ENCODE measurements at regions not wholly inside any gene's neighbourhood (a gene's known extent, or its start where the extent isn't known, plus 50 kb on each side); places are given as distances from the start of the nearest gene placed in this dataset.

GRCh38 chr15:96960711-96961480, 630.4 kb downstream of the NR2F2 start:
- Histone ChIP-seq H3K9me3 (replicated peaks in 1 of 2; ENCODE audit: control insufficient read depth in 2 of 2, insufficient read depth in 1 of 2, low read depth in 1 of 2, low read length in 2 of 2) (no peaks in the 10 kb centered on the region), H2BK12ac (ENCODE audit: low read length) (no peak overlapping the region), H3K4me3 (ENCODE audit: low read length in 2 of 2) (no peak overlapping the region), H2BK15ac (ENCODE audit: low read length) (no peak overlapping the region), H3K23ac (ENCODE audit: low read depth, low read length, poor library complexity) (no peak overlapping the region), H3K4me2 (ENCODE audit: insufficient read depth, low read length, poor library complexity, severe bottlenecking) (no peak overlapping the region), H3K4me1 (ENCODE audit: control insufficient read depth in 2 of 2, insufficient read depth in 1 of 2, low read depth in 1 of 2, low read length in 2 of 2) (peaks cover 2 to 3% of the 10 kb centered on the region in 2 donors), H4K8ac (ENCODE audit: low read depth, low read length) (no peak overlapping the region), H3K27ac (replicated peaks; ENCODE audit: low read length) (no peak overlapping the region), H2BK5ac (ENCODE audit: low read length) (no peak overlapping the region), H3K14ac (ENCODE audit: low read length) (no peak overlapping the region), H3K27me3 (ENCODE audit: control insufficient read depth in 3 of 3, insufficient read depth in 3 of 3, low read depth in 1 of 3, low read length in 3 of 3) (peaks cover 0 to 4% (median 0%) of the 10 kb centered on the region in 3 experiments), H3K9ac (ENCODE audit: low read depth, low read length, poor library complexity) (no peak overlapping the region), H3K18ac (ENCODE audit: low read length) (no peak overlapping the region), H3K79me1 (ENCODE audit: low read depth, low read length) (no peaks in the 10 kb centered on the region), H4K91ac (ENCODE audit: low read depth, low read length, poor library complexity) (no peak overlapping the region), H3K4ac (ENCODE audit: low read length) (no peak overlapping the region), H2AK5ac (ENCODE audit: low read depth, low read length) (no peak overlapping the region), H3K36me3 (replicated peaks in 1 of 2; ENCODE audit: control insufficient read depth in 2 of 2, insufficient read depth in 2 of 2, low read length in 2 of 2) (no peaks in the 10 kb centered on the region), H2BK120ac (ENCODE audit: low read depth, low read length) (no peak overlapping the region), H2AFZ (ENCODE audit: low read length) (no peak overlapping the region)
- no peak for DNase-seq (ENCODE audit: low spot score)
- WGBS, 2 donors (ENCODE audit: extremely low coverage in 2 of 2, insufficient read length in 2 of 2, insufficient replicate concordance in 1 of 2), result no CpG with 5 or more reads among the region's 4 CpGs

DNA sequence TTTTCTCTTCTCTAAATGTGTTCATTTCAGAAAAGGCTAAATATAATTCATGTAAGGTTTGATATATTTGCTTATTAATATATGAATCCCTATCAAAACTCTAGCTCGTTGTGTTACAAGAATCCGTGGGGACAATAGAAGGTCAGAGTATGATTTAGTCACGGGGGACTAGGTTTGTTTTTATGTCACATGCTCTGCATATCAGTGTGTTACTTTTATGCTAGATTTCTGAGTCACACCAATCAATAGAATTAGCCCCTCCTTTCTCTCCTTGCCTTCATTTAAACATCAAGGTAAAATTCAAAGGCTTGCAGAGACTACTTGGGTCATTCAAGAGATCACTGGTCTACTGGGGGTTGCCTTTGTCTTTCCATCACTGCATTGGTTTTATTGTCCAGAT, 636.1 kb downstream of the NR2F2 start:
- no peak for DNase-seq (ENCODE audit: low spot score)
- Histone ChIP-seq H2BK12ac (ENCODE audit: low read length) (no peak overlapping the region), H4K91ac (ENCODE audit: low read depth, low read length, poor library complexity) (no peak overlapping the region), H4K8ac (ENCODE audit: low read depth, low read length) (no peak overlapping the region), H3K9me3 (replicated peaks in 1 of 2; ENCODE audit: control insufficient read depth in 2 of 2, insufficient read depth in 1 of 2, low read depth in 1 of 2, low read length in 2 of 2) (no peaks in the 10 kb centered on the region), H3K4ac (ENCODE audit: low read length) (no peak overlapping the region), H3K36me3 (replicated peaks in 1 of 2; ENCODE audit: control insufficient read depth in 2 of 2, insufficient read depth in 2 of 2, low read length in 2 of 2) (no peaks in the 10 kb centered on the region), H3K23ac (ENCODE audit: low read depth, low read length, poor library complexity) (no peak overlapping the region), H3K27me3 (ENCODE audit: control insufficient read depth in 3 of 3, insufficient read depth in 3 of 3, low read depth in 1 of 3, low read length in 3 of 3) (no peaks in the 10 kb centered on the region), H2AFZ (ENCODE audit: low read length) (no peak overlapping the region), H3K27ac (replicated peaks; ENCODE audit: low read length) (no peak overlapping the region), H2AK5ac (ENCODE audit: low read depth, low read length) (no peak overlapping the region), H3K18ac (ENCODE audit: low read length) (no peak overlapping the region), H3K4me3 (ENCODE audit: low read length in 2 of 2) (no peak overlapping the region), H2BK5ac (ENCODE audit: low read length) (no peak overlapping the region), H3K79me1 (ENCODE audit: low read depth, low read length) (no peaks in the 10 kb centered on the region), H2BK120ac (ENCODE audit: low read depth, low read length) (no peak overlapping the region), H2BK15ac (ENCODE audit: low read length) (no peak overlapping the region), H3K14ac (ENCODE audit: low read length) (no peak overlapping the region), H3K9ac (ENCODE audit: low read depth, low read length, poor library complexity) (no peak overlapping the region), H3K4me2 (ENCODE audit: insufficient read depth, low read length, poor library complexity, severe bottlenecking) (no peak overlapping the region), H3K4me1 (ENCODE audit: control insufficient read depth in 2 of 2, insufficient read depth in 1 of 2, low read depth in 1 of 2, low read length in 2 of 2) (peaks cover 9 to 12% of the 10 kb centered on the region in 2 donors)
- no CpG with 5 or more reads among the region's 3 CpGs for WGBS, 2 donors (ENCODE audit: extremely low coverage in 2 of 2, insufficient read length in 2 of 2, insufficient replicate concordance in 1 of 2)

DNA sequence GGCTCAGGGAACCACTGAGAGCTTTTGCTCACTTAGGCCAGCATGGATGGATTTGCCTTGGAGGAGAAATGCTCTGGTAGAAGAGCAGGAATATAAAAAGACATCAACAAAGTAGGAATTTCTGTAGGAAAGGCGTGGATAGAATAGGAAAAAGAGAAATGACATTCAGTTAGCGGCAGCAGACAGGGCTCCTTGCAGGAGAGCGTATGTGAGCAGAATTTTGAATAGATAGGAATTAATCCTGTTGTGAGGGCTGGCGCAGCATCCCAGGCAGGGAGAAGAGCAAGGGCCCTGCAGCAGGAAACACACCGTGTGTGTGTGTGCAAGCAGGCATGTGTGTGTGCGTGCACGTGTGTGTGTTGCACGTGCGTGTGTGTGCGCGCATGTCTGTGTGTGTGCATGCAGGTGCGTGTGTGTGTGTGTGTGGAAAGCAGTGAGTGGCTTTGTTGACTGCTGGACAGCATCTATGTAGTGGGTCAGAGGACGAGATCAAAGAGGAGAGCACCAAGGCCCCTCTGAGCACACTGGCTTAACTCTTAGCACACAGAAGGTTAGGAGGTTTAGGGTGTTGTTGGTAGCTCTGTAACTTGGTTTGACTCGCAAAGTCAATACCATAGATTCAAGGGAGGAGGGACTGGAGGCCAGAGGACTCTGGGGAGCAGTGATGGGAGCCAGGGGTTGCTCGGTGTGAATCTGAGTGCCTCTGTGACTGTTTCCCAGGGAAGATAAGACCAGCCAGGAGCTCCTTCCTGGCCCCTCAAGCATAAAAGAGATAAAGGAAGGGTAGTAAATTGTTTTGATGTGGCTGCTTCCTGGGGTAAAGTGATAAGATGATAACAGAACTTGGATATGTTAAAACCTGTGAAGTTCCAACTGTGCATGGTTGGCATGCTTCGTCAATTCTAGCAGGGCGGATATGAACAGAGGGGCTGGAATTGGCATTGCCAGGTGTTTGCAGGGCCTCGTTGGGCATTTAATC, 639.5 kb downstream of the NR2F2 start:
- Histone ChIP-seq H3K14ac (ENCODE audit: low read length) (no peak overlapping the region), H3K18ac (ENCODE audit: low read length) (no peak overlapping the region), H2BK120ac (ENCODE audit: low read depth, low read length) (no peak overlapping the region), H2AFZ (ENCODE audit: low read length) (peak overlapping the region; percentile 46), H3K36me3 (replicated peaks in 1 of 2; ENCODE audit: control insufficient read depth in 2 of 2, insufficient read depth in 2 of 2, low read length in 2 of 2) (no peaks in the 10 kb centered on the region), H4K8ac (ENCODE audit: low read depth, low read length) (no peak overlapping the region), H4K91ac (ENCODE audit: low read depth, low read length, poor library complexity) (no peak overlapping the region), H3K27me3 (ENCODE audit: control insufficient read depth in 3 of 3, insufficient read depth in 3 of 3, low read depth in 1 of 3, low read length in 3 of 3) (no peaks in the 10 kb centered on the region), H2BK12ac (ENCODE audit: low read length) (no peak overlapping the region), H3K4me2 (ENCODE audit: insufficient read depth, low read length, poor library complexity, severe bottlenecking) (no peak overlapping the region), H3K79me1 (ENCODE audit: low read depth, low read length) (no peaks in the 10 kb centered on the region), H3K23ac (ENCODE audit: low read depth, low read length, poor library complexity) (no peak overlapping the region), H2AK5ac (ENCODE audit: low read depth, low read length) (no peak overlapping the region), H3K9ac (ENCODE audit: low read depth, low read length, poor library complexity) (no peak overlapping the region), H3K4ac (ENCODE audit: low read length) (no peak overlapping the region), H3K4me3 (ENCODE audit: low read length in 2 of 2) (peak overlapping the region in 1 of 2 donors; percentile 56), H2BK5ac (ENCODE audit: low read length) (no peak overlapping the region), H3K27ac (replicated peaks; ENCODE audit: low read length) (no peak overlapping the region), H2BK15ac (ENCODE audit: low read length) (no peak overlapping the region), H3K4me1 (ENCODE audit: control insufficient read depth in 2 of 2, insufficient read depth in 1 of 2, low read depth in 1 of 2, low read length in 2 of 2) (peaks cover 9 to 12% of the 10 kb centered on the region in 2 donors), H3K9me3 (replicated peaks in 1 of 2; ENCODE audit: control insufficient read depth in 2 of 2, insufficient read depth in 1 of 2, low read depth in 1 of 2, low read length in 2 of 2) (no peaks in the 10 kb centered on the region)
- no CpG with 5 or more reads among the region's 18 CpGs for WGBS, 2 donors (ENCODE audit: extremely low coverage in 2 of 2, insufficient read length in 2 of 2, insufficient replicate concordance in 1 of 2)
- no peak for DNase-seq (ENCODE audit: low spot score)

DNA sequence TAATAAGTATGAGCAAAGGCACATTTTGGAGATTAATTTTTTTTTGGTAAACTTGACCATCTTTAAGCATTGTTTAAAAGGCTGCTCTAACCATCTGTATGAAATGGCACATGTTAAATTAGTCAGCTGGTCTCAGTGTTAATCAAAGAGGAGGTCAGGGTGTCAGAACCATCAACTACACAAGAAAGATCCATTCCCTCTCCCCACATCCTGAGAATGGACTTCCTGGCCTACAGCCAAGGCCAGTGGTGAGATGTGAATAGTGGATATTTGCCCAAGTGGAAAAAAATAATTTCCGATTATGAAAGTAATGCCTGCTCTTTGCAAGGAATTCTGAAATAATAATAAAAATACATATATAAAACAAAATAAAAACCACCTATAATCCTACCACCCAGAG, 641.7 kb downstream of the NR2F2 start:
- Histone ChIP-seq H2BK12ac (ENCODE audit: low read length) (no peak overlapping the region), H2BK15ac (ENCODE audit: low read length) (no peak overlapping the region), H2AFZ (ENCODE audit: low read length) (no peak overlapping the region), H3K9me3 (replicated peaks in 1 of 2; ENCODE audit: control insufficient read depth in 2 of 2, insufficient read depth in 1 of 2, low read depth in 1 of 2, low read length in 2 of 2) (no peaks in the 10 kb centered on the region), H3K9ac (ENCODE audit: low read depth, low read length, poor library complexity) (no peak overlapping the region), H3K4me2 (ENCODE audit: insufficient read depth, low read length, poor library complexity, severe bottlenecking) (no peak overlapping the region), H3K36me3 (replicated peaks in 1 of 2; ENCODE audit: control insufficient read depth in 2 of 2, insufficient read depth in 2 of 2, low read length in 2 of 2) (no peaks in the 10 kb centered on the region), H3K27me3 (ENCODE audit: control insufficient read depth in 3 of 3, insufficient read depth in 3 of 3, low read depth in 1 of 3, low read length in 3 of 3) (no peaks in the 10 kb centered on the region), H4K8ac (ENCODE audit: low read depth, low read length) (no peak overlapping the region), H3K14ac (ENCODE audit: low read length) (no peak overlapping the region), H3K27ac (replicated peaks; ENCODE audit: low read length) (no peak overlapping the region), H3K79me1 (ENCODE audit: low read depth, low read length) (no peaks in the 10 kb centered on the region), H3K18ac (ENCODE audit: low read length) (no peak overlapping the region), H3K4me3 (ENCODE audit: low read length in 2 of 2) (no peak overlapping the region), H3K4me1 (ENCODE audit: control insufficient read depth in 2 of 2, insufficient read depth in 1 of 2, low read depth in 1 of 2, low read length in 2 of 2) (peaks cover 7 to 12% of the 10 kb centered on the region in 2 donors), H2AK5ac (ENCODE audit: low read depth, low read length) (no peak overlapping the region), H3K23ac (ENCODE audit: low read depth, low read length, poor library complexity) (no peak overlapping the region), H2BK120ac (ENCODE audit: low read depth, low read length) (no peak overlapping the region), H2BK5ac (ENCODE audit: low read length) (no peak overlapping the region), H3K4ac (ENCODE audit: low read length) (no peak overlapping the region), H4K91ac (ENCODE audit: low read depth, low read length, poor library complexity) (no peak overlapping the region)
- DNase-seq (ENCODE audit: low spot score), result no peak
- WGBS, 2 donors (ENCODE audit: extremely low coverage in 2 of 2, insufficient read length in 2 of 2, insufficient replicate concordance in 1 of 2), result no CpG with 5 or more reads among the region's 1 CpG
